Nephron progenitor cell (in vitro differentiated cells): ENCODE measurements at regions not wholly inside any gene's neighbourhood (a gene's known extent, or its start where the extent isn't known, plus 50 kb on each side); places are given as distances from the start of the nearest gene placed in this dataset.

Source experiments
- DNase-seq: peaks from one replicate; pipeline ENCODE4 v3.0.0; 2021
- H3K27ac Mint-ChIP-seq: 2 replicates; pipeline ENCODE4 v1.8.0; 2021; ENCODE audit warnings: mild to moderate bottlenecking, moderate library complexity, mixed read lengths
- H3K27me3 Mint-ChIP-seq: 2 replicates; pipeline ENCODE4 v1.8.0; 2021; ENCODE audit warnings: mild to moderate bottlenecking, low read depth, mixed read lengths; ENCODE audit not compliant: poor library complexity
- H3K36me3 Mint-ChIP-seq: 2 replicates; pipeline ENCODE4 v1.8.0; 2021; ENCODE audit warnings: low read depth, mixed read lengths
- H3K4me1 Mint-ChIP-seq: 2 replicates; pipeline ENCODE4 v1.8.0; 2021; ENCODE audit warnings: mixed read lengths
- H3K4me3 Mint-ChIP-seq: 2 replicates; pipeline ENCODE4 v1.8.0; 2021; ENCODE audit warnings: mild to moderate bottlenecking, moderate library complexity, mixed read lengths
- H3K9me3 Mint-ChIP-seq: 2 replicates; pipeline ENCODE4 v1.8.0; 2021; ENCODE audit warnings: mild to moderate bottlenecking, moderate library complexity, mixed read lengths
- TF ChIP-seq, protein P1 (sequence below): fragments of 200-600 bp; sonication (generic); IDR thresholded peaks from 2 replicates; pipeline ENCODE4 v1.5.0; 2021; ENCODE audit warnings: antibody characterized with exemption

GRCh38 chr4:187191676-187192075 is 468.0 kb upstream of the FAT1 start:
- no peak for DNase-seq
- Mint-ChIP-seq H3K27me3 (no peaks in the 10 kb centered on the region), H3K9me3 (no peaks in the 10 kb centered on the region), H3K27ac (no peak overlapping the region), H3K4me3 (no peak overlapping the region), H3K36me3 (no peaks in the 10 kb centered on the region), H3K4me1 (peaks cover 12% of the 10 kb centered on the region)
- TF ChIP-seq, protein P1, sequence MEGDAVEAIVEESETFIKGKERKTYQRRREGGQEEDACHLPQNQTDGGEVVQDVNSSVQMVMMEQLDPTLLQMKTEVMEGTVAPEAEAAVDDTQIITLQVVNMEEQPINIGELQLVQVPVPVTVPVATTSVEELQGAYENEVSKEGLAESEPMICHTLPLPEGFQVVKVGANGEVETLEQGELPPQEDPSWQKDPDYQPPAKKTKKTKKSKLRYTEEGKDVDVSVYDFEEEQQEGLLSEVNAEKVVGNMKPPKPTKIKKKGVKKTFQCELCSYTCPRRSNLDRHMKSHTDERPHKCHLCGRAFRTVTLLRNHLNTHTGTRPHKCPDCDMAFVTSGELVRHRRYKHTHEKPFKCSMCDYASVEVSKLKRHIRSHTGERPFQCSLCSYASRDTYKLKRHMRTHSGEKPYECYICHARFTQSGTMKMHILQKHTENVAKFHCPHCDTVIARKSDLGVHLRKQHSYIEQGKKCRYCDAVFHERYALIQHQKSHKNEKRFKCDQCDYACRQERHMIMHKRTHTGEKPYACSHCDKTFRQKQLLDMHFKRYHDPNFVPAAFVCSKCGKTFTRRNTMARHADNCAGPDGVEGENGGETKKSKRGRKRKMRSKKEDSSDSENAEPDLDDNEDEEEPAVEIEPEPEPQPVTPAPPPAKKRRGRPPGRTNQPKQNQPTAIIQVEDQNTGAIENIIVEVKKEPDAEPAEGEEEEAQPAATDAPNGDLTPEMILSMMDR: no peak

DNA sequence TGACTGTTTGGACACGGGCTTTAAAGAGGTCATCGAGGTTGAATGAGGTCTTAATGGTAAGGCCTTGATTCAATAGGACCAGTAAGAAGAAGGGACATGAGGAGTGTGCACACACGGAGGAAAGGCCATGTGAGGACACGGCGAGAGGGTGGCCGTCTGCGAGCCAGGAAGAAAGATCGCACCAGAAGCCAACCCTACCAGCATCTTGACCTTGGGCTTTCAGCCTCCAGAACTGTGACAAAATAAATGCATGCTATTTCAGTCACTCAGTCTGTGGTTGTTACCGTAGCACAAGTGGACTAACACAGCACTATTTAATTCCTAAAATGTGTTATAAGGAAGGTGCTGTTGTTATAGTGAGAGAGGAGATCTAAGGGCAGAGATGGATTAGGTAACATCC is 468.6 kb upstream of the FAT1 start:
- Mint-ChIP-seq H3K4me1 (peaks cover 12% of the 10 kb centered on the region), H3K36me3 (no peaks in the 10 kb centered on the region), H3K9me3 (no peaks in the 10 kb centered on the region), H3K27ac (no peak overlapping the region), H3K27me3 (no peaks in the 10 kb centered on the region), H3K4me3 (no peak overlapping the region)
- no peak for DNase-seq
- TF ChIP-seq, protein P1: no peak

DNA sequence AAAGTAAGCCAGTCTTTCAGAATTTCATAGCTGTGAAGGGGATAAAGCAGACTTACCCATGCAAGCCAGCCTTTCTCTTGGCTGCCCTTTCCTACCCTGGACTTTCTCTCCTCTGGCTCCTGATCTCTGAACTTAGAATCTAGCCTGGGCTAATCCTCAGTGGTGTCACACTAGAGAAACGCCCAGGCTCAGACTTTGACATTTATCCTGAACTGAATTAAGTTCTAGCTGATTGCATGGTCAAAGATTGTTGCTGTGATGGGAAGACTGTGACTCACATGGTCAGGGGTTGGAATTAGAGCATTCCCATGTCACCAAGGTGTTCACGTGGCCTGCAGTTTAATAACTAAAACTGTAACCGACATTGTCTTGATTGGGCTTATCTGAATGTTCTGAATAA is 469.5 kb upstream of the FAT1 start:
- H3K27ac Mint-ChIP-seq: no peak overlapping the region
- H3K4me3 Mint-ChIP-seq: no peak overlapping the region
- peaks cover 4% of the 10 kb centered on the region for H3K4me1 Mint-ChIP-seq
- no peaks in the 10 kb centered on the region for H3K9me3 Mint-ChIP-seq
- H3K36me3 Mint-ChIP-seq: no peaks in the 10 kb centered on the region
- DNase-seq: no peak
- TF ChIP-seq, protein P1: no peak
- no peaks in the 10 kb centered on the region for H3K27me3 Mint-ChIP-seq

DNA sequence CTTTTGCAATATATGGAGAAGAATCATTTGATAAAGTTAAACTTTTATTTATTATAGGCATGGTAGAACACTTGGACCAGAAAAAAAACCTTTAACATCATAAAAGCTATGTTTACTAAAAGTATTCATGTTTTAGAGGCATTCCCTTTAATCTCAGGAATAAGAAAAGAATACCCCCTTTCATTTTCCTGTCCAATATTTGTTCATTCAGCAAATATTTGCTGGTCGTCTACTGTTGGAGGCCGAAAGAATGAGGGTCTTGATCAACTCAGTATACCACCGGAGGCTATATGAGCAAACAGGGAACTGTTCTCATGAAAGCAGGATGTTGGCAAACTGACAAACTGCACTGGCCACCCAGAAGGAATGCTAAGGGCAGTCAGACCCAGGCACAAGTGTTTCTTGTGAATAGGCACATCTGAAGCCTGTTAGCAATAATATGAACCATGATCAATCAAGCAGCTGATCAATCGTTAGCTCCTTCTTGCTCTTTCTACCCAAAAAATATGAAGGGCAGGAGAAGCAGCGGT is 480.8 kb upstream of the FAT1 start:
- TF ChIP-seq, protein P1: no peak
- no peaks in the 10 kb centered on the region for H3K4me1 Mint-ChIP-seq
- no peak overlapping the region for H3K4me3 Mint-ChIP-seq
- no peak overlapping the region for H3K27ac Mint-ChIP-seq
- H3K9me3 Mint-ChIP-seq: peaks cover 26% of the 10 kb centered on the region
- H3K36me3 Mint-ChIP-seq: peaks cover 6% of the 10 kb centered on the region
- peaks cover 2% of the 10 kb centered on the region for H3K27me3 Mint-ChIP-seq
- no peak for DNase-seq

DNA sequence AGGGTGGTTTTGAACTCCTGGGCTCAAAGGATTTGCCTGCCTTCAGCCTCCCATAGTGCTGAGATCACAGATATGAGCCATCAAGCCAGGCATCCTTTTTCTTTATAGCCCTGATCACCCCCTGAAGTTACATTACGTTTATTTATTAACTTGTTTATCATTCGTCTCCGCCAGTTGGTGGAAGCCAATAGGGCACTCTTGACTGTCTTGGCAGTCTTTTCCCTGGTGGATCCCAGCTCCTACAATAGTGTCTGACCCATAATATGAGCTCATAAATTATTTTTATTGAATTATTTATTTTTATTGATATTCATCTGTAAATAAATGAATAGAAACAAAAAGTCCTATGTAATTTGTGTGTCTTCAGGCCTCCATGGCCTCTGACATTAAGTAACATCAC is 484.3 kb upstream of the FAT1 start:
- TF ChIP-seq, protein P1: no peak
- Mint-ChIP-seq H3K27ac (no peak overlapping the region), H3K27me3 (peaks cover 2% of the 10 kb centered on the region), H3K4me3 (no peak overlapping the region), H3K36me3 (no peaks in the 10 kb centered on the region), H3K4me1 (no peaks in the 10 kb centered on the region), H3K9me3 (peaks cover 13% of the 10 kb centered on the region)
- DNase-seq: no peak

DNA sequence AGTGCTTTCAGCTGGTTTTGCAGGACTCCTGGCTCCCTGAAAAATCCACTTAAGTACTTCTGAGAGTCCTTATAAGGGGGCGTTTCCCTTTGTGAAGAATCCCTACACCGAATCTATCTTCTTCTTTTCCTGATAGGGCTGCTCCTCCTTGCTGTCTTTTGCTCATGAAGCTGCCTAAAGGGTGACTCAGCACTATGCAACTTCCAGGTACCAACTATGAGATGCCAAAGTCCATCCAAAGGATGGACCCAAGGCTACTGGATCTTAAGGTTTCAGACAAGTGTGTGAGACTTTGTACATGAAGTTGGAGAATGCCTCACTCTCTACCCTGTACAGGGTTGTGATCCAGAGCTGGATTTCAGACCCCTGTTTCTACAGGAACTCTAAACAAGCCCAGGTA is 485.0 kb upstream of the FAT1 start:
- Mint-ChIP-seq H3K9me3 (peaks cover 13% of the 10 kb centered on the region), H3K4me3 (no peak overlapping the region), H3K4me1 (no peaks in the 10 kb centered on the region), H3K36me3 (no peaks in the 10 kb centered on the region), H3K27me3 (peaks cover 2% of the 10 kb centered on the region), H3K27ac (peak overlapping the region; percentile 26)
- DNase-seq: no peak
- TF ChIP-seq, protein P1: no peak
